ENCODE measurements at regions not wholly inside any gene's neighbourhood (a gene's known extent, or its start where the extent isn't known, plus 50 kb on each side); places are given as distances from the start of the nearest gene placed in this dataset.
"Not testable (repeated sequence)": the region's sequence is repeated elsewhere in the genome, so short reads cannot be mapped to it uniquely, and the experiment has no call there.

DNA sequence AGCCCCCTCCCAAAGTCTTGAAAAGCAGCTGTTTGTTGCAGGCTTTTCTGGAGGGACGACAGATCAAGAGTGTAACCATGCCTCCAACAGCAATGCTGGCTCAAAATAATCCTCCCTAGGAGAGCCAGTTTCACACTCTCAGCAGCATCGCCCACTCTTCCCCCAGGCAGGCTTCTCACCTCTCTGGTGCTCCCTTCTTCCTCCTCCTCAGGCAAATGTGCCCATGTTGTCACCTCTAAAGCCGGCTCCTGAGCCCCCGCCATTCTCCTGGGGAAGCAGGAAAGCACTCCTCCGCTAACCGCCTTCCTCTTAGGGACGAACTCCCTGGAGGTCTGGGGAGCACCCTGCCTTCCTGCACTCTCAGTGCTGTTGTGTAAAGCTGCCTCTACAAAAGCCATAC lies 98.9 kb upstream of the SGCG start:
- ATAC-seq (ENCODE audit: poor library complexity): no peak
- intact Hi-C loops (cut with DNase I): no loop called here
- no peak for DNase-seq

DNA sequence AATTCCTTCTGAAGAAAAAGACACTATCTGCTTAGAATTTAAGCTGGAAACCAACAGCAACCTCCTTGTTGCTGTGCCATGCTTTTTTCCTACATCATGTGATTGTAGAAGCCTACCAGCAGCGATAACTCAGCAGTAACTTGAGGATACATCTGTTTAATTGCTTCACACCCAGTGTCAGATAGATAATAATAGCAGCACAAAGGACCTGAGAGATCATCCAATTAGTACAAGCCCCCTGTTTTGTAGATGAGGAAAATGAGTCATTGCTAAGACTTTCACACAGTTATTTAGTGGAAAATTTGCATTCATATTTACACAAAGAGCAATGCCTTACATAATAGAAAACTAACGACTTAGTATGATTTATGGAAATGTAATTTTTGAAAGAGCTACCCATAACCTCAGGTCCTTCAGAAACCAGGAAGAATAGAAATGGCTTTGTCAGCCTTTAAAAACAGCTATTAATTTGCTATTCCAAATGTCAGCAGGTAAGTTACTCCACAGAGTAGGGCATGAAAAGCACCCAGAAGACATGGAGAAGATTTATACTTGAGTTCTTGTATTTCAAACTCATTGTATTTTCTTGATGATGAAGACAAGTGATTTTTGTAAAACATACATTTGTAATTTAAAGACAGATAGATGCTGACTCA lies 93.7 kb upstream of the SGCG start:
- DNase-seq (no peak), ATAC-seq (ENCODE audit: poor library complexity) (no peak)
- intact Hi-C loops (cut with DNase I): no loop called here

DNA sequence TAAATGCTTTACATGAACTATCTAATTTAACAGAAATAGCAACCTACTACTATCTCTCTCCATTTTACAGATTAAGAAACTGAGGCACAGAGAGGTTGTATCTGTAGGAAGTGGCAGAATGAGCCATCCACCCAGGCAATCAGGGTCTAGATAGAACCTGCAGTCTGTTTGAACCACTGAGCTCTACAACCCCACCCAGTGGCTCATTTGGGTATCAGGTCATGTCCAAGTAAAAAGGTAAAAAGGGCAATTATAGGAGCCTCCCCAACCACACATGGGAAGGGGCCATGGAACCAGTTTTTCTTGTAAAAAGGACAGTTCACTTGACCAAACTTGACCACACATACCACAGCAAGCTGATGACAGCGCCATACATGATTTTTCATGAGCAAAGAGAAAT lies 92.9 kb upstream of the SGCG start:
- DNase-seq (no peak), ATAC-seq (ENCODE audit: poor library complexity) (no peak)
- intact Hi-C loops (cut with DNase I): no loop called here

DNA sequence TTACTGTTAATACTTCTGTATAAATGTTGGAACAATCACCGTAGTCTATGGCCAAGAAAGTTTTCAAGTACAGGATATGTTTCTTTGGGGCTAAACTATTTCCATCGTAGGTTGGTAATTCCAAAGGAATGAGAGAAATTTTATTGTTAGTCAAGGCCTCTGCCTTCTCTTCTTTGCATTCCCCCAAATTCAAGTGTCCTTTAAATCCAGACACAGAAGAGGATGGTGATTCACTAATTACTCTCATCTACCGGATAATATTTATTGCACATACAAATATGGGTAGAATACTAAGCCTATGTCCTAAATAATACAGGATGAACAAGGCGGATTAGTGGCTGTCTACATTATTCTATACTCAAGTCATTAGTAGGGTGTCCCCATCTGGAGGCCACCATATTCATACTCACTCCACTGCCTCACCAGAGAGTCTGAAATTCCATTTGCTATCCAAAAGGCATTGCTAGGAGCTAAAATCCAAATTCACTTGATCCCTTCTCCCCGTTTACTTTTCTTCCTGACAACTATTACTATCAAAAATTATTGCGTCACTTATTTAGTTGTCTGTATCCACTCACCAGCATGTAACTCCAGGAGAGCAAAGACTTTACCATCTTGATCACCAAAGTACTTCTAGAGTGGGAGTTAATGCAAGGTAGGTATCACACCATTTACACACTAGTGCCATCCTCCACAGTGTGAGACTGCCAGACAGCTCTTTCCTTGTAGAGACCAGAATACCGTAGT lies 82.4 kb upstream of the SGCG start:
- ATAC-seq (ENCODE audit: poor library complexity) (no peak), DNase-seq (no peak)
- intact Hi-C loops (cut with DNase I): no loop called here

DNA sequence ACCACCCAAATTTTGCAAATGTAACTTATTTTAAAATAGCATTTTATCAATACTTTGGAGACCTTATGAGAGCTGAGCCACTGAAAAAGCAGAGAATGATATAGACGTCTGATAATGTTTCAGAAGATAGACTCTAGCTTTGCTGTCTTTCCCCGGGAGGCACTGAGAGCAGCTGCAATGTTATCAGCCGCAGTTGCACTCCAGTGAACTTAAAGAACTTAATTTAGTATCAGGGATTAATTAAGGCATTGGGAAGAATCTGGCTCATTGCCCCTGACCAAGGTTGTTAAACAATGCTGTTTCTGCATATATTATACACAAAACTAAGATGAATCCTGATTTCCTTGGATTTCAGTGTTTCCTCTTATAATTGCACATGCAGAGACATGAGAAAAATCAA lies 75.7 kb upstream of the SGCG start:
- intact Hi-C loops (cut with DNase I): no loop called here
- ATAC-seq (ENCODE audit: poor library complexity): peak; percentile 61
- DNase-seq: no peak

DNA sequence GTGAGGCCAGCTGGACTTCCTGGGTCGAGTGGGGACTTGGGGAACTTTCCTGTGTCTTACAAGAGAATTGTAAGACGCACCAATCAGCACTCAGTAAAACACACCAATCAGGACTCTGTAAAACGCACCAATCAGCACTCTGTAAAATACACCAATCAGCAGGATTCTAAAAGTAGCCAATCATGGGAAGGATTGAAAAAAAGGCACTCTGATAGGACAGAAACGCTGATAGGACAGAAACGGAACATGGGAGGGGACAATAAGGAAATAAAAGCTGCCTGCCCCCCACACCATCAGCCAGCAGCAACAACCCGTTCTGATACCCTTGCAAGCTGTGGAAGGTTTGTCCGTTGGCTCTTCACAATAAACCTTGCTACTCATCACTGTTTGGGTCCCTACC lies 73.1 kb upstream of the SGCG start:
- no peak for DNase-seq

DNA sequence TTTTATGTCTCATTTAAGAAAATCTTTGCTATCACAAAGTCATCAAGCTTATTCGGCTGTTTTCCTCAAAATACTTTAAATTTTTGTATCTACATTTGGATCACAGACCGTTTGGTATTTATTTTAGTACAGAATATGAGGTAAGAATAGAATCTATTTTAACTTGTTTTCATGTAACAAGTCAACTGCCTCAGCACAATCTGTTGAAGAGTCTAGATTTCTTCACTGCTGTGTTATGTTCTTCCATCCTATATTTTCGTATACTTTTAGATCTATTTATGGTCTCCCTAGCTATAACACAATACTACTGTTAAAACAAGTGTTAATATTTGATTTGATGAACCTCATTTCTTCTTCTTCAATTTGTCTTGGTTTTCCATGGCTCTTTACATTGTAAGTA lies 61.6 kb upstream of the SGCG start:
- no peak for DNase-seq
- intact Hi-C loops (cut with DNase I): no loop called here
- no peak for ATAC-seq (ENCODE audit: poor library complexity)

More for the DNA sequence above, 73.1 kb upstream of the SGCG start:
- ATAC-seq (ENCODE audit: poor library complexity): no peak
- intact Hi-C loops (cut with DNase I): no loop called here

DNA sequence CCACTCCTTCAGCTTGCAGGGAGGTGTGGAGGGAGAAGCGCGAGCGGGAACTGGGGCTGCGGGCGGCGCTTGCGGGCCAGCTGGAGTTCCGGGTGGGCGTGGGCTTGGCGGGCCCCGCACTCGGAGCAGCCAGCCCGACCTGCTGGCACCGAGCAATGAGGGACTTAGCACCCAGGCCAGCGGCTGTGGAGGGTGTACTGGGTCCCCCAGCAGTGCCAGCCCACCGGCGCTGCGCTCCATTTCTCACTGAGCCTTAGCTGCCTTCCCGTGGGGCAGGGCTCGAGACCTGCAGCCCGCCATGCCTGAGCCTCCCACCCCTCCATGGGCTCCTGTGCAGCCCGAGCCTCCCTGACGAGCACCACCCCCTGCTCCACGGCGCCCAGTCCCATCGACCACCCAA lies 53.2 kb upstream of the SGCG start:
- ATAC-seq (ENCODE audit: poor library complexity); intact Hi-C loops (cut with DNase I): not testable (repeated sequence)

DNA sequence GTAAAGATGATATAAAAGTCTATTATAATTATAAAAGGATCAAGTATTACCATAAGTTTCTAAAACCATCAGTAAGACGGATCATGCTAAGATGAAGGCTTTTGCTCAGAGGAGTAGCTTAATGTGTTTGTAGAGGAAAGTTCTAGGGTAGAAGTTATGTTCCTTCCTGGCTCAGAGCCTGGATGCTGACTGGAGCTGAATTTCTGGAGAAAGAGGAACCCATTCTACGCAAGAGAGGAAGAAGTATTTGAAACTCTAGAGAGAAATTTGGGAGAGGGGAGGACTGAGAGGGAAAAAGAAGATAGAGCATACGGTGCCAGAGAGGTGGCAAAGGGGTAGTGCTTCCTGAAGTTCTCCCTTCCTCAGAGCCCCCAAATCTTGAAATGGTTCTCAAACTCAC lies 51.4 kb upstream of the SGCG start:
- intact Hi-C loops (cut with DNase I): no loop called here
- no peak for ATAC-seq (ENCODE audit: poor library complexity)

More for the DNA sequence above, 53.2 kb upstream of the SGCG start:
- not testable (repeated sequence) for DNase-seq

More for the DNA sequence above, 51.4 kb upstream of the SGCG start:
- DNase-seq: no peak
